Astrocyte of the cerebellum (primary cell): ENCODE measurements at regions not wholly inside any gene's neighbourhood (a gene's known extent, or its start where the extent isn't known, plus 50 kb on each side); places are given as distances from the start of the nearest gene placed in this dataset.

Source experiments
- DNase-seq: peaks from one replicate; pipeline ENCODE4 v3.0.0-alpha.2; 2011; ENCODE audit warnings: low read depth
- H3K4me3 ChIP-seq: 2 replicates; pipeline ENCODE4 v1.5.1; 2011; ENCODE audit warnings: mild to moderate bottlenecking, low read depth, low read length, moderate library complexity
- in situ Hi-C: cut with HindIII; loops from 2 replicates; pipeline ENCODE4 v1.10.0; 2017; ENCODE audit warnings: low sequenced_read_pairs
- TF ChIP-seq, protein P1 (sequence below): IDR thresholded peaks from 2 replicates; pipeline ENCODE4 v1.5.1; 2012; ENCODE audit warnings: low read length, low read depth, moderate library complexity, mild to moderate bottlenecking; ENCODE audit errors: missing control alignments

- no peak for DNase-seq
- TF ChIP-seq, protein P1, sequence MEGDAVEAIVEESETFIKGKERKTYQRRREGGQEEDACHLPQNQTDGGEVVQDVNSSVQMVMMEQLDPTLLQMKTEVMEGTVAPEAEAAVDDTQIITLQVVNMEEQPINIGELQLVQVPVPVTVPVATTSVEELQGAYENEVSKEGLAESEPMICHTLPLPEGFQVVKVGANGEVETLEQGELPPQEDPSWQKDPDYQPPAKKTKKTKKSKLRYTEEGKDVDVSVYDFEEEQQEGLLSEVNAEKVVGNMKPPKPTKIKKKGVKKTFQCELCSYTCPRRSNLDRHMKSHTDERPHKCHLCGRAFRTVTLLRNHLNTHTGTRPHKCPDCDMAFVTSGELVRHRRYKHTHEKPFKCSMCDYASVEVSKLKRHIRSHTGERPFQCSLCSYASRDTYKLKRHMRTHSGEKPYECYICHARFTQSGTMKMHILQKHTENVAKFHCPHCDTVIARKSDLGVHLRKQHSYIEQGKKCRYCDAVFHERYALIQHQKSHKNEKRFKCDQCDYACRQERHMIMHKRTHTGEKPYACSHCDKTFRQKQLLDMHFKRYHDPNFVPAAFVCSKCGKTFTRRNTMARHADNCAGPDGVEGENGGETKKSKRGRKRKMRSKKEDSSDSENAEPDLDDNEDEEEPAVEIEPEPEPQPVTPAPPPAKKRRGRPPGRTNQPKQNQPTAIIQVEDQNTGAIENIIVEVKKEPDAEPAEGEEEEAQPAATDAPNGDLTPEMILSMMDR, result no peak
- in situ Hi-C loops, result no loop called here
- no peak overlapping the region for H3K4me3 ChIP-seq
Measured at GRCh38 chr10:10130686-10131085, 887.0 kb upstream of the CELF2 start.

GRCh38 chr10:10132009-10132408 is 885.7 kb upstream of the CELF2 start:
- in situ Hi-C loops, result no loop called here
- H3K4me3 ChIP-seq, result no peak overlapping the region
- DNase-seq, result no peak
- TF ChIP-seq, protein P1, result no peak

DNA sequence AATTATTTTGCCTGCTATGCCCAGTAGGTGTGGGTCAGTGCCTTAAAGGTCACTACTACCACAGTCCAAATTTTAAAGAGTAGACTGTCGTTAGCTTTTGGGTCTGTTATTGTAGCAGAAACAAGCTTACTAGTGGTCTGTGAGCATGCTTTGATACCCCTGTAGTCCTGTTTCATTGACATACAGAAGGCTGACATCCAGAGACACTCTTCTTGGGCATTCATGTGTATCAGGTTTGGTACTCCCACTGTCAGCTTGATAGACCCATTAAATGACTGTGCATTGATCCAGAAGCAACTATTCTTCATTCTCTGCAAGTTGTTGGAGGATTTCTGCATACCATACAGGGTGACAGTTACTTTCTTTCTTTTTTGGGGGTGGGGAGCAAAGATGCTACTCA is 884.4 kb upstream of the CELF2 start:
- TF ChIP-seq, protein P1, result no peak
- in situ Hi-C loops, result no loop called here
- no peak for DNase-seq
- no peak overlapping the region for H3K4me3 ChIP-seq

DNA sequence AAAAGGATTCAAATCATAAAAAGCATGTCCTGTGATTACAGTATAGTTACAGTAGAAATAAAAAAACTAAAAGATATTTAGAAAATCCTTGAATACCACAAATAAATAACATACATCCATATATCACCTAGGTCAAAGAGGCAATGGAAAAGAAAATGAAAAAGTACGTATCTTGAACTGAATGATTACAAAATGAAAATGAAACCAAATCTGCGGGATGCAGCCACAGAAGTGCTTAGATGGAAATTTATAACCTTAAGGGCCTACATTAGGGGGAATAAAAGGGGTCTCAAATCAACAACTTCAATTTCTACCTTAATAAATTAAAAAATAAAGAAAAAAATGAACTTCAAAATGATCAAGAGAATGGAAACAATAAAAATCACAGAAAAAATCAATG is 879.0 kb upstream of the CELF2 start:
- TF ChIP-seq, protein P1, result no peak
- in situ Hi-C loops, result no loop called here
- no peak for DNase-seq
- H3K4me3 ChIP-seq, result no peak overlapping the region

GRCh38 chr10:10141782-10142382 is 875.8 kb upstream of the CELF2 start:
- H3K4me3 ChIP-seq, result no peak overlapping the region
- no peak for DNase-seq
- in situ Hi-C loops, result no loop called here
- TF ChIP-seq, protein P1, result no peak

DNA sequence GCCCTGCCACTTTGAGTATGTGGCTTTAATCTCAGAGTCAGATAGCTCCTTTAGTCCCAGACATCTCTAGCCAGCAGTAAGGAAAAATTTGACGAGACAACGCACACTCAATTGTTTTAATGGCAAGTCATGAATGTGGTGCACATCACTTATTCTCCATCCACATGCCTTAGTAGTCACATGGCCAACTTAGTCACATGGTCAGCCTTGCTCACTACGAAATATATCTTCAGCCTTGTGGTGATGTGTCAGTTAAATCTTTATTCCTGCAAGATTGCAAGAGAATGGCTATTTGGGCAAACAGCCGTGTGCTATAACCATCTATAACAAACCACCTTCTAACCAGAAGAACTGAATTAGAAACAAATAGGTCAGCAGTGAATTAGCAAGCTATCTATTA is 871.1 kb upstream of the CELF2 start:
- in situ Hi-C loops, result no loop called here
- TF ChIP-seq, protein P1, result no peak

More for the DNA sequence above, 871.1 kb upstream of the CELF2 start:
- DNase-seq, result no peak
- H3K4me3 ChIP-seq, result no peak overlapping the region
